Activated naive CD4-positive, alpha-beta T cell treated with anti-CD3 and anti-CD28 coated beads, Interleukin-2, amount 50 U/mL, for 16 hours (primary cell): ENCODE measurements at regions not wholly inside any gene's neighbourhood (a gene's known extent, or its start where the extent isn't known, plus 50 kb on each side); places are given as distances from the start of the nearest gene placed in this dataset.

Experiments used
- DNase-seq: peaks from one replicate; pipeline ENCODE4 v3.0.0-alpha.2; 2020

DNA sequence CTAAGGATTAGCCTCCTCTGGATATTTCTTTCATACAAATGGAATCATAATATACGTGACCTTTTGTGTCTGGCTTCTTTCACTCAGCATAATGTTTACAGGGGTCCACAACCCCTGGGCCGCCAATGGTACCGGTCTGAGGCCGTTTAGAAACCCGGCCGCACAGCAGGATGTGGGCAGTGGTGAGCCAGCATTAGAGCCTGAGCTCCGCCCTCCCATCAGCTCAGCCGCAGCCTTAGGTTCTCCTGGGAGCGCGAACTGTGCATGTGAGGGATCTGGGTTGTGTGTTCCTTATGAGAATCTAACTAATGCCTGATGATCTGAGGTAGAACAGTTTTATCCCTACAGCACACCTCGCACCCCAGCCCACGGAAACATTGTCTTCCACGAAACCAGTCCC, 229.7 kb downstream of the ICE1 start:
- no peak for DNase-seq

- no peak for DNase-seq
Observed at GRCh38 chr5:5650949-5651348, 228.5 kb downstream of the ICE1 start.

GRCh38 chr5:5650242-5650641, 227.8 kb downstream of the ICE1 start:
- DNase-seq = no peak

DNA sequence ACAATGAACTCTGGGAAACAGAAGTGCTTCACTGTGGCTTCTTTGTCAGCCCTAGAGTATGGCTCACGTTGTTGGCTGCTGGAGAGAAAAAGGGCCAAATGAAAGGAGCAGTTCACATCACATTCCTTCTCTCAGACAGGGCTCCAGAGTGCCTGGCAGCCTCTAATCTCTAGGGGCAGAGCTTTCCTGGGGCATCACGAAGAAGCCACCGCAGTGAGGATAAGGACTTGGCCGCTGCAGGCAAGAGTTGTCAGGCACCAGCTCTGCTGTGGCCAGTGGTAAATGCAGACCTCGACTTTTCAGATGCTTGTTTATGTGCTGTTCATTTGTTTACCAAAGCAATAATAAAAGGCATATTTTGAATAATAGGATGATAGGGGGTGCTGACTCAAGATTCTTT, 227.2 kb downstream of the ICE1 start:
- DNase-seq = no peak

- no peak for DNase-seq
Observed at GRCh38 chr5:5648694-5649093, 226.2 kb downstream of the ICE1 start.

- no peak for DNase-seq
Observed at GRCh38 chr5:5645891-5646290, 223.4 kb downstream of the ICE1 start.

GRCh38 chr5:5645198-5645597, 222.7 kb downstream of the ICE1 start:
- DNase-seq = no peak

- DNase-seq = no peak
Observed at GRCh38 chr5:5644249-5644648, 221.8 kb downstream of the ICE1 start.

DNA sequence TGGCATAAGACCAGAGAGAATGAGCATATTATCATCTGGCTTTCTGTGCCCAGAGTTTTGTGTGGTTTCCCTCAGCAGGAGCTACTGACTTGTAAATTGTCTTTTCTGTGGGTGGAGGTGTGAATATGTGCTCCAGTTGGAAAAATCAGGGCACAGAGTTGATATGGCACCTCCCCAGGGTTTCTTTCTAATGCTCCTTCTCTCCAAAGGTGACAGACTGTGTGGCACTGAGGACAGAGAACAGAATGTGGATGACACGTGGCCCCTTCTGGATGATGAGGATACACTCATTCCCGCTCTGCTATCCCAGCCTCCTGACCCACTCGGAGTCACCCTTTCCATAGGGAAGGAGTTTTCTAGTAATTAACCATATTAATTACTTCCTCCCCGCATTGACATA, 221.0 kb downstream of the ICE1 start:
- no peak for DNase-seq

GRCh38 chr5:5638211-5638610, 215.7 kb downstream of the ICE1 start:
- DNase-seq = no peak

GRCh38 chr5:5637173-5637572, 214.7 kb downstream of the ICE1 start:
- DNase-seq = no peak

DNA sequence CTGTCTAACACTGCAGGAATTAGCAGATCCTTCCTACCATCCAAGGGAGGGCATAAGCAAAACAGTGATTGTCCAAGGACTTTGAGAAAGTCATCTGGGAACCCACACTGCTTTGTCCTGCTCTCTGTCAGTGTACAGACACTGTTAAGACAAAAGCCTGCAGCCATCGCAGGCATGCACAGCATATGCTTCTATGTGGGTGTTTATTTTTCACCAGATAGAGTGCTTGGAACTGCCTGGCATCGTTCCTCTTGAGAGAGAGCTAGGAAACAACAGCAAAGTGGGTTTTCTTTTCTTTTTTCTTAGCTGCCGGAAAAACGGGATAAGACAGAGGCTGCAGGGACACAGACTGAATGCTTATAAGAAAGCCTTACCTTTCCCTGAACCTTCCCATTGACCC, 212.3 kb downstream of the ICE1 start:
- no peak for DNase-seq

GRCh38 chr5:5633579-5633978, 211.1 kb downstream of the ICE1 start:
- DNase-seq = no peak

- no peak for DNase-seq
Observed at GRCh38 chr5:5632678-5633077, 210.2 kb downstream of the ICE1 start.

GRCh38 chr5:5629607-5629978, 207.1 kb downstream of the ICE1 start:
- DNase-seq = no peak

- DNase-seq = no peak
Observed at GRCh38 chr5:5628866-5629606, 206.6 kb downstream of the ICE1 start.

DNA sequence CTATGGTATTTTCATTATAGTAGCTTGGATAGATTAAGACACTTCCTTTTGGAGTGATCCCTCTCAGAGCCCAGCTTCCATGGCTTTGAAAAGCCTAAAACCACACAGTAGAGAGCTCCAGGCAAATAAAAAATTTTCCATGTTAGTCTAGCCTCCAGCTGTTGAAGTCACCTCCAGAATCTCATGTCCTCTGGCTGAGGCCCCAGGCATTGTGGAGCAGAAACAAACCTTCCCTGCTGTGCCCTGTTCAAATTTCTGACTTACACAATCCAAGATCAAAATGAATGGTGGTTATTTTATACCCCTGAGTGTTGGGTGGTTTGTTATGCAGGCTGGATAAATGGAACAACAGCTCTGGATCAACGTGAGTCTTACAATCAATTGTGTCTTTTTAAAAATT, 203.9 kb downstream of the ICE1 start:
- no peak for DNase-seq

- DNase-seq = no peak
Observed at GRCh38 chr5:5625491-5625890, 203.0 kb downstream of the ICE1 start.

GRCh38 chr5:5623397-5623796, 200.9 kb downstream of the ICE1 start:
- DNase-seq = no peak

DNA sequence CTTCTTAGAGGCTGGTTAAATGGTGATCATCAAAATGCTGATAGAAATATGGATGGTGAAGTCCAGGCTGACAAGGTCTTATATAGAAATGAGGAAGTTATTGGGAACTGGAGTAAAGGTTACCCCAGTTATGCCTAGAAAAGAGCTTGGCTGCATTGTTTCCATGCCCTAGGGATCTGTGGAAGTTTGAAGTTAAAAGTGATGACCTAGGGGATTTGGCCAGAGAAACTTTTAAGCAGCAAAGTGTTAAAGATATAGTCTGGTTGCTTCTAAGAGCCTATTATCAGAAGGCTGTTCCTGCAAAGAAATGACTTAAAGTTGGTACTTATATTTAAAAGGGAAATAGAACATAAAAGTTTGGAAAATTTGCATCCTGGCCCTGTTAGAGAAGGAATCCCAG, 200.3 kb downstream of the ICE1 start:
- DNase-seq = no peak

- no peak for DNase-seq
Observed at GRCh38 chr5:5619546-5619945, 197.1 kb downstream of the ICE1 start.

GRCh38 chr5:5617024-5617423, 194.5 kb downstream of the ICE1 start:
- no peak for DNase-seq

DNA sequence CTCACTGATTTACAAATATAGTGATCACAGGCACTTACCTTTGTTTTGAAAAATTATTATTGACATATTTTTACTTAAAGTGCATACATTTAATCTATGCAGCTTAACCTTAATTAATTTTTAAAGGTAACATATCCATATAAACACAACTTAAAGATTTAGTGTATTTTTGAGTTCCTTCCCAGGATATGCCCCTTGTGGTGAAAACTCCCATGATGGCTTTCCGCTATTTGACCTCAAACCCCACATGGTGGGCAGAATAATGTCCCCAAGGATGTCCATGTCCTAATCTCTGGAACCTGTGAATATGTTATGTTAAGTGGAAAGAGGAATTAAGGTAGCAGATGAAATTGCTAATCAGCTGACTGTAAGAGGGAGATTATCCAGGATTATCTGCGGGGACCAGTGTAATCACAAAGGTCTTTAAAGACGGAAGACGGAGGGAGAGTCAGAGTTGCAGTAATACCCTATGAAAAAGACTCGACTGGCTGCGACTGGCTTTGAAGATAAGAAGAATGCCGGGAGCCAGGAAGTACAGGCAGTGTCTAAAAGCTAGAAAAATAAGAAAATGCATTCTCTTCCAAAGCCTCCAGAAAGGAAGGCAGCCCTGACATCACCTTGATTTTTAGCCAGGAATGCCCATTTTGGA, 193.9 kb downstream of the ICE1 start:
- DNase-seq = no peak

GRCh38 chr5:5615569-5615968, 193.1 kb downstream of the ICE1 start:
- DNase-seq = no peak
